Neural crest cell (in vitro differentiated cells): ENCODE measurements at regions not wholly inside any gene's neighbourhood (a gene's known extent, or its start where the extent isn't known, plus 50 kb on each side); places are given as distances from the start of the nearest gene placed in this dataset.

Source experiments
- DNase-seq: peaks from one replicate; pipeline ENCODE4 v3.0.0; 2021; ENCODE audit warnings: low read depth, mixed read lengths, low spot score
- H3K27ac Mint-ChIP-seq: one replicate; pipeline ENCODE4 v1.8.0; 2021; ENCODE audit warnings: mild to moderate bottlenecking, mixed read lengths; ENCODE audit not compliant: unreplicated experiment
- H3K27me3 Mint-ChIP-seq: 2 replicates; pipeline ENCODE4 v1.8.0; 2021; ENCODE audit warnings: low read depth, mild to moderate bottlenecking, mixed read lengths
- H3K36me3 Mint-ChIP-seq: 2 replicates; pipeline ENCODE4 v1.8.0; 2021; ENCODE audit warnings: low read depth, mild to moderate bottlenecking, mixed read lengths
- H3K4me1 Mint-ChIP-seq: 2 replicates; pipeline ENCODE4 v1.8.0; 2021; ENCODE audit warnings: mixed read lengths
- H3K4me3 Mint-ChIP-seq: one replicate; pipeline ENCODE4 v1.8.0; 2021; ENCODE audit warnings: mild to moderate bottlenecking, mixed read lengths
- H3K9me3 Mint-ChIP-seq: 2 replicates; pipeline ENCODE4 v1.8.0; 2021; ENCODE audit warnings: mixed read lengths
- TF ChIP-seq, protein P1 (sequence below): fragments of 200-600 bp; sonication (generic); conservative IDR thresholded peaks from 2 replicates; pipeline ENCODE4 v1.5.0; 2021; ENCODE audit warnings: antibody characterized with exemption, mild to moderate bottlenecking

DNA sequence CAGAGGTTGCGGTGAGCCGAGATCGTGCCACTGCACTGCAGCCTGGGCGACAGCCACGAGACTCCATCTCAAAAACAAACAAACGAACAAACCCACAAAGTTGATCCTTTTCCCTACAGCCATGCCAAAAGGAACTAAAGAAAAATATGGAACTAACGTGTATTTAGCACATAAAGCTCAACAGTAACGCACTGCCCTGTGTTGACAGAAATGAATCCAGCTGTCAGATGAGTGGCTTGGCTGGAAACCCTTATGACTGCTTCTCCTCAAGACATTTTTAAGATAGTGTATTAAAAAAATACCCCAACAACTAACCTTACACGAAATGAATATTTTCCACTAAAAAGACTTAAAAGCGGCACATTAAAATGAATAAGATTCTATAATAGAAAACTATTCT is 62.9 kb upstream of the TUBA3E start:
- TF ChIP-seq, protein P1, sequence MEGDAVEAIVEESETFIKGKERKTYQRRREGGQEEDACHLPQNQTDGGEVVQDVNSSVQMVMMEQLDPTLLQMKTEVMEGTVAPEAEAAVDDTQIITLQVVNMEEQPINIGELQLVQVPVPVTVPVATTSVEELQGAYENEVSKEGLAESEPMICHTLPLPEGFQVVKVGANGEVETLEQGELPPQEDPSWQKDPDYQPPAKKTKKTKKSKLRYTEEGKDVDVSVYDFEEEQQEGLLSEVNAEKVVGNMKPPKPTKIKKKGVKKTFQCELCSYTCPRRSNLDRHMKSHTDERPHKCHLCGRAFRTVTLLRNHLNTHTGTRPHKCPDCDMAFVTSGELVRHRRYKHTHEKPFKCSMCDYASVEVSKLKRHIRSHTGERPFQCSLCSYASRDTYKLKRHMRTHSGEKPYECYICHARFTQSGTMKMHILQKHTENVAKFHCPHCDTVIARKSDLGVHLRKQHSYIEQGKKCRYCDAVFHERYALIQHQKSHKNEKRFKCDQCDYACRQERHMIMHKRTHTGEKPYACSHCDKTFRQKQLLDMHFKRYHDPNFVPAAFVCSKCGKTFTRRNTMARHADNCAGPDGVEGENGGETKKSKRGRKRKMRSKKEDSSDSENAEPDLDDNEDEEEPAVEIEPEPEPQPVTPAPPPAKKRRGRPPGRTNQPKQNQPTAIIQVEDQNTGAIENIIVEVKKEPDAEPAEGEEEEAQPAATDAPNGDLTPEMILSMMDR = no peak
- H3K27ac Mint-ChIP-seq = no peak overlapping the region
- no peaks in the 10 kb centered on the region for H3K9me3 Mint-ChIP-seq
- no peak for DNase-seq
- H3K36me3 Mint-ChIP-seq = no peaks in the 10 kb centered on the region
- H3K4me3 Mint-ChIP-seq = no peak overlapping the region
- H3K4me1 Mint-ChIP-seq = peaks cover 20% of the 10 kb centered on the region
- H3K27me3 Mint-ChIP-seq = peaks cover 3% of the 10 kb centered on the region

GRCh38 chr2:130259594-130259993 is 61.4 kb upstream of the TUBA3E start:
- DNase-seq = no peak
- peak overlapping the region; percentile 76 for H3K27ac Mint-ChIP-seq
- H3K4me3 Mint-ChIP-seq = no peak overlapping the region
- peaks cover 8% of the 10 kb centered on the region for H3K27me3 Mint-ChIP-seq
- no peaks in the 10 kb centered on the region for H3K9me3 Mint-ChIP-seq
- H3K4me1 Mint-ChIP-seq = peaks cover 20% of the 10 kb centered on the region
- H3K36me3 Mint-ChIP-seq = no peaks in the 10 kb centered on the region
- TF ChIP-seq, protein P1 = no peak

- Mint-ChIP-seq H3K27me3 (peaks cover 8% of the 10 kb centered on the region), H3K4me1 (peaks cover 20% of the 10 kb centered on the region), H3K27ac (no peak overlapping the region), H3K4me3 (no peak overlapping the region), H3K9me3 (no peaks in the 10 kb centered on the region), H3K36me3 (no peaks in the 10 kb centered on the region)
- DNase-seq = no peak
- TF ChIP-seq, protein P1 = no peak
These were observed 60.1 kb upstream of the TUBA3E start for GRCh38 chr2:130258356-130258755.

DNA sequence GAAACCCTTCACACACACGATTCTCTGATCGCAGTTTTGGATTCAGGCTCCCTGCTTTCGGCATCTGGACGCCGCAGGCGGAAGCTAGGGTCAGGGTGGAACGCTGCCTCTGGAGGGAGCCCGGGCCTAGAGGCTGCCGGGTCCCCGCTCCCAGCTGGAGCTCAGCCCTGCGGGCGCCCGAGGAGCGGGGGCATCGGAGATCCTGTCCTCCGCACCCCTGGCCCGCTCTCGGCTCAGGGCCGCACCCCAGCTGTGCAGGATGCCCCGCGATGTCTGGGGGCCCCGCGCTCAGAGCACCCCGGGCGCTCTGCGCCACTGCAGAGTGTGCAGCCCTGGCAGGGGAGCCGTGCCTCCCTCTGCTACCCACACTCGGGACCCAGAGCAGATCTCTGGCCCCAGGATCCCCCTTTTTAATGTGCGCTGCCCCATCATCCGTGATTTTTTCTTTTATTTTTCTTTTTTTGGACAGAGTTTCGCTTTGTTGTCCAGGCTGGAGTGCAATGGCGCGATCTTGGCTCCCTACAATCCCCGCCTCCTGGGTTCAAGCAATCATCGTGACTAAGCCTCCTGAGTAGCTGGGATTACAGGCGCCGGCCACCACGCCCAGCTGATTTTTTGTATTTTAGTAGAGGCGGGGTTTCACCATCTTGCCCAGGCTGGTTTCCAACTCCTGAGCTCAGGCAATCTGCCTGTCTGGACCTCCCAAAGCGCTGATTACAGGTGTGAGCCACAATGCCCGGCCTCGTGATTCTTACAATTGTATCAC is 54.8 kb upstream of the TUBA3E start:
- DNase-seq = no peak
- no peak overlapping the region for H3K27ac Mint-ChIP-seq
- TF ChIP-seq, protein P1 = no peak
- H3K4me3 Mint-ChIP-seq = no peak overlapping the region
- H3K36me3 Mint-ChIP-seq = no peaks in the 10 kb centered on the region
- no peaks in the 10 kb centered on the region for H3K4me1 Mint-ChIP-seq
- H3K27me3 Mint-ChIP-seq = peaks cover 5% of the 10 kb centered on the region
- no peaks in the 10 kb centered on the region for H3K9me3 Mint-ChIP-seq

- no peak overlapping the region for H3K4me3 Mint-ChIP-seq
- no peaks in the 10 kb centered on the region for H3K9me3 Mint-ChIP-seq
- peaks cover 5% of the 10 kb centered on the region for H3K27me3 Mint-ChIP-seq
- TF ChIP-seq, protein P1 = no peak
- H3K27ac Mint-ChIP-seq = no peak overlapping the region
- no peak for DNase-seq
- H3K4me1 Mint-ChIP-seq = no peaks in the 10 kb centered on the region
- no peaks in the 10 kb centered on the region for H3K36me3 Mint-ChIP-seq
These were observed 53.8 kb upstream of the TUBA3E start for GRCh38 chr2:130251873-130252620.
